ENCODE measurements at regions not wholly inside any gene's neighbourhood (a gene's known extent, or its start where the extent isn't known, plus 50 kb on each side); places are given as distances from the start of the nearest gene placed in this dataset.

- no peak for DNase-seq
Observed at GRCh38 chr11:115906171-115906570, 402.0 kb upstream of the CADM1 start.

- DNase-seq, result no peak
Observed at GRCh38 chr11:115905341-115906000, 401.3 kb upstream of the CADM1 start.

- no peak for DNase-seq
Observed at GRCh38 chr11:115903179-115903578, 399.0 kb upstream of the CADM1 start.

- no peak for DNase-seq
Observed at GRCh38 chr11:115901069-115901468, 396.9 kb upstream of the CADM1 start.

GRCh38 chr11:115900111-115900510, 395.9 kb upstream of the CADM1 start:
- DNase-seq, result no peak

GRCh38 chr11:115897707-115898106, 393.5 kb upstream of the CADM1 start:
- no peak for DNase-seq

GRCh38 chr11:115896084-115896483, 391.9 kb upstream of the CADM1 start:
- no peak for DNase-seq

GRCh38 chr11:115895594-115895993, 391.4 kb upstream of the CADM1 start:
- DNase-seq, result no peak

- DNase-seq, result no peak
Observed at GRCh38 chr11:115894176-115894575, 390.0 kb upstream of the CADM1 start.

- DNase-seq, result no peak
Observed at GRCh38 chr11:115893461-115894099, 389.4 kb upstream of the CADM1 start.

- no peak for DNase-seq
Observed at GRCh38 chr11:115892016-115892415, 387.8 kb upstream of the CADM1 start.

- no peak for DNase-seq
Observed at GRCh38 chr11:115891581-115891980, 387.4 kb upstream of the CADM1 start.

GRCh38 chr11:115890500-115890899, 386.3 kb upstream of the CADM1 start:
- DNase-seq, result no peak

GRCh38 chr11:115889712-115890111, 385.5 kb upstream of the CADM1 start:
- DNase-seq, result no peak

GRCh38 chr11:115887727-115888126, 383.5 kb upstream of the CADM1 start:
- no peak for DNase-seq

- DNase-seq, result no peak
Observed at GRCh38 chr11:115887316-115887715, 383.1 kb upstream of the CADM1 start.

GRCh38 chr11:115886422-115886733, 382.2 kb upstream of the CADM1 start:
- no peak for DNase-seq

GRCh38 chr11:115885535-115886421, 381.6 kb upstream of the CADM1 start:
- no peak for DNase-seq

GRCh38 chr11:115884800-115885534, 380.8 kb upstream of the CADM1 start:
- DNase-seq, result no peak

GRCh38 chr11:115874843-115875242, 370.6 kb upstream of the CADM1 start:
- DNase-seq, result no peak

- DNase-seq, result peak in 1 of 2 experiments; percentile 1
Observed at GRCh38 chr11:115873813-115874212, 369.6 kb upstream of the CADM1 start.

- peak; percentile 7 to 27 for DNase-seq
Observed at GRCh38 chr11:115872416-115872815, 368.2 kb upstream of the CADM1 start.

GRCh38 chr11:115871161-115871760, 367.0 kb upstream of the CADM1 start:
- no peak for DNase-seq
